GM23248 (cell line): ENCODE measurements at regions not wholly inside any gene's neighbourhood (a gene's known extent, or its start where the extent isn't known, plus 50 kb on each side); places are given as distances from the start of the nearest gene placed in this dataset.

Experiments used
- EZH2 ChIP-seq: fragments of 200-600 bp; sonication (generic); IDR thresholded peaks from 2 replicates; pipeline ENCODE4 v1.6.1; 2018; ENCODE audit warnings: antibody characterized with exemption, mild to moderate bottlenecking; ENCODE audit not compliant: insufficient read depth, poor library complexity, severe bottlenecking
- EZH2phosphoT487 ChIP-seq: fragments of 200-600 bp; sonication (generic); IDR thresholded peaks from 2 replicates; pipeline ENCODE4 v1.6.1; 2018; ENCODE audit warnings: antibody characterized with exemption, moderate library complexity, mild to moderate bottlenecking, low read depth; ENCODE audit not compliant: insufficient read depth

DNA sequence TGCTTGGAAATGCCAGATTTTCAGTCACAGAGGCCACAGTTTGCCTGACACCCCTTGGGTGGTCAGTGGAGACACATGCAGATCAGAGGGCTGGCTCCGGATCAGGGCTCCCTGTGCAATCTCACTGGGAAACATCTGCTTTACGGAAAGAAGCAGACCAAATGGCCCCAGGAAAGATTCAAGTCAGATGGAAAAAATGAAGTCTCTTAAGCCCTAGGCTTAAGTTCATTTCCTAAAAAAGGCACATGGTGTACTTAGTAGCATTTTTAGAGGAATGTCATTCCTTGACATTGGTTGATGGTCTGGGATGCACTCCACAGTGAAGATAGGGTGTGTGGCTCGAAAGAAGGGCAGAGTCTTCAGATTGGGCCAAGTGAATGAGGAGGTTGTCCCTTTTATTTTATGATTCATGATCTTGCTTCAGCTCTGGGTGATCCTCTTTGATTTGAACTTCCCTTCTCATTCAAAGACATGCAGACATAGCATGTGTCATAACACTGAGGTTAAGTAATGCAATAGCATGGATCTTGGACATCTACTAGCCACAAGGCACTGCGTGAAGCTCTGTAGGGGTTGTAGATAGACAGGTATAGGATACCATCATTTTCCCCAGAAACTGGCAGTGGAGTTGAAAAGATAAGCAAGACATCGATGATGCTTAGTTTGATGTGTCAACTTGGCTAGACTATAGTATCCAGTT is 56.5 kb downstream of the KCNE4 start:
- TF ChIP-seq EZH2phosphoT487 = no peak
- no peak for TF ChIP-seq EZH2
